Cardiac muscle cell (in vitro differentiated cells and primary cell): ENCODE measurements at regions not wholly inside any gene's neighbourhood (a gene's known extent, or its start where the extent isn't known, plus 50 kb on each side); places are given as distances from the start of the nearest gene placed in this dataset.

ENCODE experiments used
- DNase-seq, 2 donors: peaks; one replicate each; pipeline versions ENCODE4 v3.0.0 to v3.0.0-alpha.2; 2010 to 2017; ENCODE audit warnings: low read depth in 1 of 2, low spot score in 1 of 2
- H3K27ac ChIP-seq: fragments of 200-600 bp; sonication (generic); 2 replicates; pipeline ENCODE4 v1.5.1; 2016
- H3K27me3 ChIP-seq: fragments of 200-600 bp; sonication (generic); 2 replicates; pipeline ENCODE4 v1.6.0; 2016; ENCODE audit warnings: control low read depth
- H3K36me3 ChIP-seq: fragments of 200-600 bp; sonication (generic); 2 replicates; pipeline ENCODE4 v1.5.1; 2016; ENCODE audit warnings: control low read depth
- H3K4me1 ChIP-seq: fragments of 200-600 bp; sonication (generic); 2 replicates; pipeline ENCODE4 v1.8.1; 2017; ENCODE audit warnings: low read depth, mild to moderate bottlenecking, mixed run types
- H3K4me3 ChIP-seq: fragments of 200-600 bp; sonication (generic); 2 replicates; pipeline ENCODE4 v1.5.1; 2016; ENCODE audit warnings: mild to moderate bottlenecking
- H3K9me3 ChIP-seq: fragments of 200-600 bp; sonication (generic); 2 replicates; pipeline ENCODE4 v1.5.1; 2017; ENCODE audit warnings: low read depth, mild to moderate bottlenecking, control low read depth
- CTCF ChIP-seq: IDR thresholded peaks from 2 replicates; pipeline ENCODE4 v1.5.1; 2012; ENCODE audit warnings: low read depth, mild to moderate bottlenecking, low read length

GRCh38 chr4:185071236-185071811, 53.0 kb downstream of the HELT start:
- Histone ChIP-seq H3K4me3 (no peak overlapping the region), H3K27ac (no peak overlapping the region)
- TF ChIP-seq CTCF = no peak

GRCh38 chr4:185079271-185079905, 61.1 kb downstream of the HELT start:
- no peak overlapping the region for H3K27ac ChIP-seq
- no peaks in the 10 kb centered on the region for H3K36me3 ChIP-seq
- no peak for TF ChIP-seq CTCF
- H3K4me1 ChIP-seq = no peaks in the 10 kb centered on the region
- no peaks in the 10 kb centered on the region for H3K9me3 ChIP-seq
- H3K27me3 ChIP-seq = no peaks in the 10 kb centered on the region
- DNase-seq = no peak
- no peak overlapping the region for H3K4me3 ChIP-seq

More at GRCh38 chr4:185071236-185071811, 53.0 kb downstream of the HELT start:
- Histone ChIP-seq H3K27me3 (no peaks in the 10 kb centered on the region), H3K9me3 (no peaks in the 10 kb centered on the region), H3K36me3 (no peaks in the 10 kb centered on the region), H3K4me1 (no peaks in the 10 kb centered on the region)
- DNase-seq = peak in 1 of 2 donors; percentile 46

GRCh38 chr4:185080545-185080944, 62.3 kb downstream of the HELT start:
- no peak for DNase-seq
- H3K27me3 ChIP-seq = no peaks in the 10 kb centered on the region
- H3K4me3 ChIP-seq = no peak overlapping the region
- no peaks in the 10 kb centered on the region for H3K9me3 ChIP-seq
- TF ChIP-seq CTCF = no peak
- no peak overlapping the region for H3K27ac ChIP-seq
- H3K36me3 ChIP-seq = no peaks in the 10 kb centered on the region
- H3K4me1 ChIP-seq = no peaks in the 10 kb centered on the region

GRCh38 chr4:185082561-185082960, 60.5 kb upstream of the SLC25A4 start:
- H3K36me3 ChIP-seq = no peaks in the 10 kb centered on the region
- peak in 1 of 2 donors; percentile 8 for DNase-seq
- H3K4me1 ChIP-seq = no peaks in the 10 kb centered on the region
- H3K27me3 ChIP-seq = no peaks in the 10 kb centered on the region
- TF ChIP-seq CTCF = no peak
- no peaks in the 10 kb centered on the region for H3K9me3 ChIP-seq
- no peak overlapping the region for H3K27ac ChIP-seq
- H3K4me3 ChIP-seq = no peak overlapping the region

- Histone ChIP-seq H3K36me3 (no peaks in the 10 kb centered on the region), H3K9me3 (no peaks in the 10 kb centered on the region), H3K27ac (no peak overlapping the region), H3K27me3 (no peaks in the 10 kb centered on the region), H3K4me1 (no peaks in the 10 kb centered on the region), H3K4me3 (no peak overlapping the region)
- TF ChIP-seq CTCF = no peak
- no peak for DNase-seq
Observed at GRCh38 chr4:185086053-185086452, 57.0 kb upstream of the SLC25A4 start.
